ENCODE measurements at regions not wholly inside any gene's neighbourhood (a gene's known extent, or its start where the extent isn't known, plus 50 kb on each side); places are given as distances from the start of the nearest gene placed in this dataset.
A peak's percentile ranks its signal among the peaks of the same experiment; 100 is the strongest.

GRCh38 chr5:135248801-135249231 is 150.2 kb downstream of the MACROH2A1 start:
- no peak for DNase-seq (ENCODE audit: low spot score)

- no peak for DNase-seq (ENCODE audit: low spot score)
Measured at GRCh38 chr5:135246923-135247795, 151.9 kb downstream of the MACROH2A1 start.

- DNase-seq (ENCODE audit: low spot score), result no peak
Measured at GRCh38 chr5:135246605-135246922, 152.5 kb downstream of the MACROH2A1 start.

- no peak for DNase-seq (ENCODE audit: low spot score)
Measured at GRCh38 chr5:135245521-135246499, 153.2 kb downstream of the MACROH2A1 start.

- no peak for DNase-seq (ENCODE audit: low spot score)
Measured at GRCh38 chr5:135244620-135245021, 154.4 kb downstream of the MACROH2A1 start.

GRCh38 chr5:135243556-135244285 is 155.3 kb downstream of the MACROH2A1 start:
- no peak for DNase-seq (ENCODE audit: low spot score)

GRCh38 chr5:135242866-135243555 is 156.0 kb downstream of the MACROH2A1 start:
- peak; percentile 66 for DNase-seq (ENCODE audit: low spot score)

GRCh38 chr5:135242021-135242865 is 156.8 kb downstream of the MACROH2A1 start:
- DNase-seq (ENCODE audit: low spot score), result no peak

GRCh38 chr5:135241536-135241935 is 157.5 kb downstream of the MACROH2A1 start:
- DNase-seq (ENCODE audit: low spot score), result no peak

GRCh38 chr5:135240781-135241360 is 158.2 kb downstream of the MACROH2A1 start:
- DNase-seq (ENCODE audit: low spot score), result no peak

- DNase-seq (ENCODE audit: low spot score), result no peak
Measured at GRCh38 chr5:135240283-135240633, 158.8 kb downstream of the MACROH2A1 start.

GRCh38 chr5:135239453-135240282 is 159.4 kb downstream of the MACROH2A1 start:
- DNase-seq (ENCODE audit: low spot score), result no peak

- DNase-seq (ENCODE audit: low spot score), result no peak
Measured at GRCh38 chr5:135238622-135239452, 160.2 kb downstream of the MACROH2A1 start.

- DNase-seq (ENCODE audit: low spot score), result no peak
Measured at GRCh38 chr5:135237748-135238103, 161.3 kb downstream of the MACROH2A1 start.

- no peak for DNase-seq (ENCODE audit: low spot score)
Measured at GRCh38 chr5:135236908-135237747, 161.9 kb downstream of the MACROH2A1 start.

GRCh38 chr5:135236228-135236907 is 162.7 kb downstream of the MACROH2A1 start:
- DNase-seq (ENCODE audit: low spot score), result no peak

Measured in globus pallidus (tissue), 1 donor.